AG08396 (cell line): ENCODE measurements at regions not wholly inside any gene's neighbourhood (a gene's known extent, or its start where the extent isn't known, plus 50 kb on each side); places are given as distances from the start of the nearest gene placed in this dataset.
"Not testable (repeated sequence)": the region's sequence is repeated elsewhere in the genome, so short reads cannot be mapped to it uniquely, and the experiment has no call there.

ENCODE experiments used
- DNase-seq: peaks from one replicate; pipeline ENCODE4 v3.0.0; 2012; ENCODE audit warnings: low spot score, mixed read lengths

- no peak for DNase-seq
Observed at GRCh38 chr5:110248921-110249320, 477.6 kb downstream of the TMEM232 start.

GRCh38 chr5:110250355-110250754 is 476.1 kb downstream of the TMEM232 start:
- no peak for DNase-seq

DNA sequence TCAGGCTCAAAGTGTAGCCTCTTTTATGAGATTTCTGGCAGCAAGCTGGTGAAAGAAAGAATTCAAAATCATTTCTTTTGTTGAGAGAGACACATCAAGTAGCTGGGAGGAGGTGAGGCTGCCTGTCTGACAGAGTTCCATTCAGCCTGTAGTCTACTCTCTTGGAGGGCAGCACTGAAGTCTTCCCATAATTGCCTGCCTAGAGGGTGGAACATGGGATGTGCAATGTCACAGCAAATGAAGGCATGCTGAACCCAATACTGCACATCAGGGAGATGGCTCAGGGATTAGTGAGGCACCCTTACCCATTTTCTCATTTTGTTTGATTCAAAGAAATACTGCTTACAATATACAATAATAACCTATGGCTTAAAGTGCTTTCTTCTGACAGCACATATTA is 475.7 kb downstream of the TMEM232 start:
- no peak for DNase-seq

DNA sequence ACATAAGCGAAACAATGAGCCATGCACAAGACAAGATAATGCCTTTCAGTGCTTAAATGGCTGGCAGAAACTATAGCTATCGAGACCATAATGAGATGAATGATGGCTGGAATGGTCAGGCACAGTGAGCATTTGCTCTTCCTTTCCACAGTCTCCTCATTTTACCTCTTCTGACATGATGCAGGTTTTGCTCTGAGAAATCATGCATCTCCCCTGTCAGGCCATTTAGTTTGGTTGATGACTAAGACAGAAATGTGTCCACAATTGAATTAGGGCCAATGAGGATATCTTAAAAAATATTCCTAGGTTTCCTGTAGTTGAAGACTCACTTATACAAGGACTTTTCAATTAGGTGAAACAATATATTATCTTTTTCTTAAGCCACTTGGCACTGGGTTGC is 475.1 kb downstream of the TMEM232 start:
- no peak for DNase-seq

DNA sequence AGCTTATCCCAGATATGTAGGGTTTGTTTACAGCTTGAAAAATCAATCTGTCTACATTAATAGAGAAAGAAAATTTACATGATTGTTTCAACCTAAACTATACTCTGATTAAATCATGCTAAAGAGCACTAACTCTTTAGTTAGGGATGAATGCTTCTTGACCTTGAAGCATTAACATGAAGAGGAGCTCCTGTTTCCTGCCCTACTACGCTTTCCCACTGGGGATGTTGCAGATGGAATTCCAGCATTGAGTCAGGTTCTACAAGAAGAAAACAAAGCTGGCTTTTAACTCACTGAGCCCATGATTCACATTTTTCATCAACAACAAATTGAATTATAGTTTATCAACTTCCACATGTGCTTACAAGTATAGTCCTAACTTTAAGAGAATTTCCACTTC is 471.3 kb downstream of the TMEM232 start:
- no peak for DNase-seq

DNA sequence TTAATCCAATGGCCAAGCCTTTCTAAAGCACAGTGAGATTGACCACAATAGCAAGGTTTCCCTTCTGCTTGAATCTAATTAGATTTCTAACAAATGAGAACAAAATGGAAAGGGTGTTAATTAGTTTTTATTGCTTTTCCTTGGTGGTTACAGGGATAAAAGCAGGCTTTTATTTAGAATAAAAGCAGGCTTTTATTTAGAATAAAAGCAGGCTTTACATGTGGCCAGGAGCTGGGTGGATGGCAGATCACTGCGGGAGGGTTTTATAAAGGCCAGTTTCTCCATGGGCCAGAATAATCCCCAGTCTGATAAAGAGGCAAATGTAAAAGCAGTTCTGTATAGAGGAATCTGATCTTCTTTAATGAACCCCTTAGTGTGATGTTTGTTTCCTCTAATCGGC is 470.2 kb downstream of the TMEM232 start:
- DNase-seq = no peak

DNA sequence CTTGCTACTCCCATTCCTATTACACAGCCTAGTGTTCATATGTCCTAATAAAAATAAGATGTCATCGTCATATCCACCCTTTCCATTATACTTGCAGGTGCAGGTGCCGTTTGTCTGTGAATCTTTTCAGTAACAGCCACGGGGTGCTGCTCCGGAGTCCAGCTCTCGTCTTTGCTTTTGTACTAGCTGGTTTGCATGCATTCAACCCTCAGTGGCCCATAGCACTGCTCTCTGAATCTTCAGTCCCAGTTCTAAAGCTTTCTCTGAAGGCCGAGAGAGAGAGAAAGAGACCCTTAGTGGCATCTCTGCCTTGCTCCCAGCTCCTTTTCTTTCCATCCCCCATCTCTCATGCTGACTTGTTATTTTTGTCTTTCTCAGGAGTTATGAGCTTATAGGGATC is 468.5 kb downstream of the TMEM232 start:
- DNase-seq = no peak

GRCh38 chr5:110258460-110259216 is 467.8 kb downstream of the TMEM232 start:
- peak; percentile 7 for DNase-seq

DNA sequence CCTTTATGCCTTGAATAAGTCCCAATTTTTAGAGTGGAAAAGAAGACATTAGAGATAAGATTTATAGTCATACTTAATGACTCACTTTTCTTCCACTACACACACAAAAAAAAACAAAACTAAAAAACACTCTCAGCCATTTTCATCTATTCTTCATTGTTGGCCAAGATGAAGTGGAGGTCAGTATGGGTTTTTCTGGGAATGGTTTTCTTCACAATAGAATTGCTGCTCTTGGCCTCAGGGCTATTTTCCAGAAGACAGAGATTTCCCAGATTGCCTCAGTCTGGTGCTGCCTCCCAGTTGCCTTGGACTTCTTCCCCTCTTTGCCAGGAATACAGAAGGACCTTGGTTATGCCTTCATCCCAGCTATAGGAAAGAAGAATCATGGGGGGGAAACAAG is 463.7 kb downstream of the TMEM232 start:
- no peak for DNase-seq

- DNase-seq = no peak
Observed at GRCh38 chr5:110264661-110265060, 461.8 kb downstream of the TMEM232 start.

GRCh38 chr5:110265162-110265561 is 461.3 kb downstream of the TMEM232 start:
- no peak for DNase-seq

GRCh38 chr5:110267714-110268113 is 458.8 kb downstream of the TMEM232 start:
- DNase-seq = no peak

GRCh38 chr5:110268283-110268682 is 458.2 kb downstream of the TMEM232 start:
- no peak for DNase-seq

- DNase-seq = no peak
Observed at GRCh38 chr5:110268985-110269384, 457.5 kb downstream of the TMEM232 start.

GRCh38 chr5:110269478-110270142 is 456.9 kb downstream of the TMEM232 start:
- DNase-seq = no peak

DNA sequence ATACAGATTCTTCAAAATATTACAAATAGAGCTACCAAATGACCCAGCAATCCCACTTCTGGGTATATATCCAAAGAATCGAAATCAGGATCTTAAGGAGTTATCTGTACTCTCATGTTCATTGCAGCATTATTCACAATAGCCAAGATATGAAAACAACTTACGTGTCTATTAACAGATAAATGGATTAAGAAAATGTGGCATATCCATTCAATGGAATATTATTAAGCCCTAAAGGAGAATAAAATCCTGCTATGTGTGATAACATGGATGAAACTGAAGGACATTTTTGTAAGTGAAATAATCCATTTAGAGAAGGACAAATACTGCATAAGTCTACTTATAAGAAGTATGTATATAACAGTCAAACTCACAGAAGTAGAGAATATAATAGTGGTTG is 450.6 kb downstream of the TMEM232 start:
- no peak for DNase-seq

- not testable (repeated sequence) for DNase-seq
Observed at GRCh38 chr5:110278449-110278848, 448.0 kb downstream of the TMEM232 start.

- DNase-seq = not testable (repeated sequence)
Observed at GRCh38 chr5:110284121-110284520, 442.4 kb downstream of the TMEM232 start.

DNA sequence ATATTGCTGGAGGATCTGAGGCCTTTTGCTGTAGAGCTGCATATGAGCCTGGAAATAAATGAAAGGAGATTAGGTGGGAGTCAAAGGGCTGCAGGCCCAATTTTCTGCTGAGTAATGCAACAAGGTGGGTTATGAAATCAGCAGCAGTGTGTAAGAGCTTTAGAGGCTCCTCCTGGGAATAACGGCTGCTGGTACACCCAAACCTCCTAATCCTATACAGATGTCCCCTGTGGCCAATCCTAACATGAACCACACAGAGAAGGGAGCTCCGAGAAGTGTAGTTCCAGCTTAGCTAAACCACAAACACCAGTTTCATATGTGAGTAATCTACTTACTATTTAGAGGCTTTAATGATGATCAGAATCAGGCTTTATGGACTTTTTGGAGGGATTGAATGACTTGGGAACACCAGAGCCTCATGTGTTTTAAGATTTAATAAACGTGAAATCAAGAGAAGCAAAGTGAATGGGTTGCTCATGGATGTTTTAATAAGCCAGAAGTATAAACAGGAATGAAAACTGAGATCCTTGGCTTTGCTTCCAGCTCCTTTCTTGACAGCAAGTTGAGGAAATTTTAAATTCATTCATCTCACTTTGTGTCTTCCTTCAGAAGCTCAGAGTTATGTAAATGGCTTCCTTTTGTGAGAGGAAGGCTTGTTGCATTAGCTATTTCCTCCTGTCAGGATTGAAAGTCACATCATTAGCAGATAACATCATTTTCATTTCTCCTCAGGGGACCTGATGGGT is 437.5 kb downstream of the TMEM232 start:
- DNase-seq = peak; percentile 37

DNA sequence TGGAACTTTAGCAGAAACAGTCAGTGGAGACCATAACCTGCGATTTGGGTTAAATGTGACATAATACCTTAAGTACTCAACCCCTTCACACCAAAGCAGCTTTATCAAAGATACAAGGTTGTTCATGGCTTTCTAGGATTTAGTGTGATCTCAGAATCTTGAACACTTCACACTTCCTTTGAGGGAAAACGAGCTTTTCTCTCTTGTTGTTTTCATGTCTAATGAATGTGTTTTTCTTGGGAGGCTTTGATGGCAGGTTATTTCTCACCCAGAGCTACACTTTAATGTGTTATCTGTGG is 437.0 kb downstream of the TMEM232 start:
- DNase-seq = no peak

GRCh38 chr5:110290542-110290941 is 435.9 kb downstream of the TMEM232 start:
- DNase-seq = no peak

GRCh38 chr5:110294281-110294680 is 432.2 kb downstream of the TMEM232 start:
- no peak for DNase-seq

GRCh38 chr5:110297152-110297670 is 429.3 kb downstream of the TMEM232 start:
- DNase-seq = no peak
